ENCODE measurements at regions not wholly inside any gene's neighbourhood (a gene's known extent, or its start where the extent isn't known, plus 50 kb on each side); places are given as distances from the start of the nearest gene placed in this dataset.

- no peak for TF ChIP-seq CTCF (IDR thresholded peaks at IDR 0.05)
- TF ChIP-seq EZH2 (IDR thresholded peaks at IDR 0.05; ENCODE audit: borderline replicate concordance, insufficient read depth, low read depth, low read length, poor library complexity, severe bottlenecking) = no peak
Measured at GRCh38 chr4:157667836-157668235, 447.3 kb downstream of the GRIA2 start.

Data from B cell (primary cell).